Rectal smooth muscle tissue (tissue), 1 donor: ENCODE measurements at regions not wholly inside any gene's neighbourhood (a gene's known extent, or its start where the extent isn't known, plus 50 kb on each side); places are given as distances from the start of the nearest gene placed in this dataset.

ENCODE experiments used
- H3K27ac ChIP-seq: one replicate; pipeline ENCODE4 v1.7.0; 2013; ENCODE audit warnings: low read depth, low read length, inconsistent platforms
- H3K27me3 ChIP-seq: one replicate; pipeline ENCODE4 v1.7.0; 2013; ENCODE audit warnings: low read length; ENCODE audit not compliant: control insufficient read depth, insufficient read depth
- H3K36me3 ChIP-seq: one replicate; pipeline ENCODE4 v1.7.0; 2013; ENCODE audit warnings: low read length; ENCODE audit not compliant: control insufficient read depth, insufficient read depth
- H3K4me1 ChIP-seq: one replicate; pipeline ENCODE4 v1.7.0; 2013; ENCODE audit warnings: low read length; ENCODE audit not compliant: control insufficient read depth, insufficient read depth
- H3K4me3 ChIP-seq: one replicate; pipeline ENCODE4 v1.7.0; 2013; ENCODE audit warnings: low read length
- H3K9ac ChIP-seq: one replicate; pipeline ENCODE4 v1.7.0; 2013; ENCODE audit warnings: low read length

DNA sequence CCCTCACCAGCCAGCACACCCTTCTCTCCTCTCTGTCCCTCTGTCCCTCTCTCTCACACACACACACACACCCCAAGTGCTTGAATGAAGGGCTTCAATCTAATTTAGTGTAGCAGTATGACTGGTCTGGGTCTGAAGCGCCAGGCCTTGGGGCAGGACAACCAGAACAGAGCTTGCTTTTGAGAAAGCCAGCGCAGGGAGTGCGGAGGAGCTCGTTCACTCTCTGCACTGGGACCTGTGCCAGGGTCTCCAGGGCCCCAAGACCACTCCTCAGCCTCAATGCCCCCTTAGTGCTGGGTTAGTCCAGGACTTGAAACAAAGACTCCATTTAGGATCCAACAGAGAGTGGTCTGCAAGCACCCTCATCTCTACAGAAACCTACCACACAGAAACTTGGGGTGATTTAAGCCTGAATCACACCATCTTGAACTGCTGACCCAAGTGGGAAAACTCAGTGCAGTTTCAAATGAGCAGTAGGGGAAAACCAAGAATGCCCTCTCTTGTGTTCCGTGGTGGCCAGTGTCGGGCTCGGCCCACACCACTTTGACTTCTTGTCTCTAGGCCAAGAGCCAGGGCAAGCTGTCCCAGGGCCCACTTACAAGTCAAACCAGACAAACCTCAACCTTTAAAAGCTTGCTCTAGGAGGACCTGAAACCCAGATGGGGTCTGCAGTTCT lies 66.6 kb upstream of the WIPF1 start:
- Histone ChIP-seq H3K27ac (peak overlapping the region; percentile 78), H3K4me3 (no peak overlapping the region), H3K27me3 (no peaks in the 10 kb centered on the region), H3K9ac (no peak overlapping the region), H3K36me3 (no peaks in the 10 kb centered on the region), H3K4me1 (peaks cover 25% of the 10 kb centered on the region)

DNA sequence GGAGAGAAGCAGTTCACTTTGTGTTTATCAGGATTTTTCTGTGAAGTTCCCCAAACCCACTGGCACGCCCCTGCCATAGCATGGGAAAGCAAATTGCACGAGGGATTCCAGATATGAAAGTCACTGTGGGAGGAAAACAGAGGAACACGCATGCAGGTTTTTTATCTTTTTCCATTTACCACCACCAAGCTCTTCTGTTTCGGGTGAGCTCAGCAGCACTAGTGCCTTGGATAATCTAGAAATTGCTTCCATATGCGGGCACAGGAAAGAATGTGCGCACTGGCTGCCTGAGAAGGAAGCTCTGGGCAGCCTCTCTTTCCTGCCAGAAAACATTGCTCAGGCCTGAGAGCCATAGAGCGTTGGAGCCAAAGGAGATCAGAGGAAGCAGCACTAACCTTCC lies 65.9 kb upstream of the WIPF1 start:
- H3K36me3 ChIP-seq, result no peaks in the 10 kb centered on the region
- no peak overlapping the region for H3K9ac ChIP-seq
- no peak overlapping the region for H3K4me3 ChIP-seq
- peak overlapping the region; percentile 78 for H3K27ac ChIP-seq
- H3K4me1 ChIP-seq, result peaks cover 25% of the 10 kb centered on the region
- no peaks in the 10 kb centered on the region for H3K27me3 ChIP-seq

DNA sequence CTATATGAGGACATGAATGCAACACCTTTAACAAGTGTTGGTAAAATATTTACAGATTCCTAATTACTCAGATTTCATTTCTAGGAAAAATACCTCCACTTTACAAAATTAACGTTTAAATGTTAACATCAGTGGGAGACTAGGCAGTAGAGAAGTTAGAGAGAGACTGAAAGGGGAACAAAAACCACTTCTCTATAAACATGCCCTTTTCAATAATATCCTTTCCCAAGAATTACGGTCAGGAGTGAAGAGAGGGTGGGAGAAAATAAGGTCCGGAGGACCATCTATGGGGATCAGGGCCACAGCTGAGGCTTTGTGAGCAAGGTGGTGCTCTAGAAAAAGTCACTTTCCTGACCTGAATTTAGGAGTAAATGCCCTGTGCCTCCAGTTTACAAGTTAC lies 65.3 kb upstream of the WIPF1 start:
- no peaks in the 10 kb centered on the region for H3K27me3 ChIP-seq
- H3K4me1 ChIP-seq, result peaks cover 22% of the 10 kb centered on the region
- H3K27ac ChIP-seq, result peak overlapping the region; percentile 78
- no peak overlapping the region for H3K9ac ChIP-seq
- H3K36me3 ChIP-seq, result no peaks in the 10 kb centered on the region
- H3K4me3 ChIP-seq, result no peak overlapping the region

GRCh38 chr2:174662459-174662858 lies 64.9 kb upstream of the WIPF1 start:
- H3K4me1 ChIP-seq, result peaks cover 22% of the 10 kb centered on the region
- H3K36me3 ChIP-seq, result no peaks in the 10 kb centered on the region
- no peak overlapping the region for H3K4me3 ChIP-seq
- H3K27me3 ChIP-seq, result no peaks in the 10 kb centered on the region
- peak overlapping the region; percentile 78 for H3K27ac ChIP-seq
- H3K9ac ChIP-seq, result no peak overlapping the region

GRCh38 chr2:174660984-174661675 lies 63.5 kb upstream of the WIPF1 start:
- Histone ChIP-seq H3K27me3 (no peaks in the 10 kb centered on the region), H3K4me1 (peaks cover 25% of the 10 kb centered on the region), H3K27ac (no peak overlapping the region), H3K9ac (no peak overlapping the region), H3K4me3 (no peak overlapping the region), H3K36me3 (no peaks in the 10 kb centered on the region)

DNA sequence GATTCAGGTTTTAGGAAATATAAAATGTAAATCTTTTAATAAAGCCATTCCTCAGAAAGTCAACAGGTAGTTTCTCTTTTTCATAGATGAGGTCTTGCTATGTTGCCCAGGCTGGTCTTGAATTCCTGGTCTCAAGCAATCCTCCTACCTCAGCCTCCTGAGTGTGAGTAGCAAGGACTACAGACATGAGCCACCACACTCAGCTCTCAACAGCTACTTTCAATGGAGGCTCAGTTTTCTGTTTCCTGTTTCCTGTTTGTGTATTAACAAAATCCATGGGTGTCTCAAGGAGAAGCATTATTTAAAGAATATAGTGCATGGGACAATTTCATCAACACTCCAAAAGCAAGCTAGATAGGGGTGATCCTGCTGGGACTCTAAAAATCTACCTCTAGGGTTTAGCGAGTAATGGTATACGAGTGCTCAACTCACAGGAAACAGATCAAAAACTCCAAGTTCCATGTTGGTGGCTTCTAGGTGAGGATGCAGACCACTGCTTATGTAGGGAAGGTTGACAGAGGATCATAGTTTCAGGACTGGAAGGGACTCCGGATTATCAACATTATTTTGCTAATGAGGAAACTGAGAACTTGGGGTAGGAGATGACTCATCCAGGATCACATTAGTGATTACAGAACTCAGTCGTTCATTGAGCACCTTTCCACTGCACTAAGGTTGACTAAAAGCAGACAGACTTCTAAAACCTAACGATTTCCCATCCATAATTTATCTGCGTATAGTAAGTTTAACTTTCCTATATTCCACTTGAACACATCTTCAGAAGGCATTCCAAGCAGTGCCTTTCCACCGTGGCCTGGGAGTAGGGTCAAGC lies 61.7 kb upstream of the WIPF1 start:
- H3K9ac ChIP-seq, result no peak overlapping the region
- H3K27ac ChIP-seq, result no peak overlapping the region
- no peaks in the 10 kb centered on the region for H3K27me3 ChIP-seq
- H3K36me3 ChIP-seq, result no peaks in the 10 kb centered on the region
- H3K4me3 ChIP-seq, result no peak overlapping the region
- H3K4me1 ChIP-seq, result peaks cover 23% of the 10 kb centered on the region

GRCh38 chr2:174656676-174657176 lies 59.1 kb upstream of the WIPF1 start:
- Histone ChIP-seq H3K27me3 (no peaks in the 10 kb centered on the region), H3K9ac (no peak overlapping the region), H3K27ac (no peak overlapping the region), H3K36me3 (no peaks in the 10 kb centered on the region), H3K4me1 (peaks cover 5% of the 10 kb centered on the region), H3K4me3 (no peak overlapping the region)

- no peak overlapping the region for H3K9ac ChIP-seq
- H3K4me3 ChIP-seq, result no peak overlapping the region
- H3K4me1 ChIP-seq, result peaks cover 4% of the 10 kb centered on the region
- H3K36me3 ChIP-seq, result no peaks in the 10 kb centered on the region
- H3K27ac ChIP-seq, result no peak overlapping the region
- H3K27me3 ChIP-seq, result no peaks in the 10 kb centered on the region
These were observed 58.4 kb upstream of the WIPF1 start for GRCh38 chr2:174656035-174656434.

DNA sequence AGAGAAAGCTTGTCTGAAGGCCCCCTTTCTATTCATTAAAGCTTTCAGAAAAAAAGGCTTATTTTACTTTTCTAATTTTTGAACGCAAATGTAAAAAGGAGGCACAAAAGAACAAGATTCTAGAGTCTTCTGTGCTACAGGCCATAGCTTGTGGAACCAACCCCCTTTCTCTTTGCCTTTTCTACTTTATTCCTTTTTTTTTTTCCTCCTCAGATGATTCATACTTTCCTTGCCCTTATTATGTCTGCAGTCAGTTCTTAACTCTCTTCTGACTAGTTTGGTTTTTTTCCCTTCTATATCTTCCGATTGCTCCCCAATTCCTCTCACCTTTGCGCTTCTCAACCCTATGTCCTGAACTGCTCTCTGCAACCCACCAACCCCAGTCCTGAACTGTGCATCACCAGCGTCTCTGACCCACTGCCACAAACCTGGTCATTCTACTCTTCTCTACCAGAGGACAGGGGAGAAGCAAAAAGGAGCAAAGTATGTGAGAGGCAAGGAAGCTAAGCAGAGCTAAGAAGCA lies 56.9 kb upstream of the WIPF1 start:
- Histone ChIP-seq H3K27me3 (no peaks in the 10 kb centered on the region), H3K36me3 (no peaks in the 10 kb centered on the region), H3K4me1 (peaks cover 5% of the 10 kb centered on the region), H3K27ac (no peak overlapping the region), H3K9ac (no peak overlapping the region), H3K4me3 (no peak overlapping the region)

DNA sequence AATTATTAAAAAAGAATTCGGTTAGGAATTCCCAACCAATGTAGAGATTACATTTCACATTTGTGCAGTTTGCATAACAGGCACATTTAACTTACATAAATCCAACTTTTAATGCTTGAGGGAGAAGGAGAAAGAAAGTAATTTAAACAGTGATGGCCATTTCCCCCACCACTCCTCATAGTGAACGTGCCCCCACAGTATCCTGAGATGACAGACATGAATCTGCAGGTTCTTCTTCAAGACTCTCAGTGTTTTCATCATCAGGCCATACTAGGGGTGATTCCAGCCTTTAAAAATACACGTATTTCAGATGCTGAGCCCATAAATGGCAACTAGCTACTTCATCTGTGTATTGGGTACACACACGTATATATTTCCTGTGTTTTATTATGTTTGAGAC lies 51.3 kb upstream of the WIPF1 start:
- Histone ChIP-seq H3K4me1 (peaks cover 2% of the 10 kb centered on the region), H3K4me3 (no peak overlapping the region), H3K9ac (no peak overlapping the region)

More for the DNA sequence above, 51.3 kb upstream of the WIPF1 start:
- Histone ChIP-seq H3K27ac (no peak overlapping the region), H3K27me3 (no peaks in the 10 kb centered on the region), H3K36me3 (no peaks in the 10 kb centered on the region)
